C4-2B (cell line): ENCODE measurements at regions not wholly inside any gene's neighbourhood (a gene's known extent, or its start where the extent isn't known, plus 50 kb on each side); places are given as distances from the start of the nearest gene placed in this dataset.

Source experiments
- CTCF ChIP-seq: fragments of 450-650 bp; conservative IDR thresholded peaks from 2 replicates; pipeline ENCODE4 v1.5.1; 2017; ENCODE audit warnings: mild to moderate bottlenecking
- ZFX ChIP-seq: fragments of 450-650 bp; IDR thresholded peaks from 2 replicates; pipeline ENCODE4 v1.6.1; 2017

- TF ChIP-seq CTCF (no peak), ZFX (no peak)
Measured at GRCh38 chr3:513301-513700, 316.7 kb downstream of the CHL1 start.
